ENCODE measurements at regions not wholly inside any gene's neighbourhood (a gene's known extent, or its start where the extent isn't known, plus 50 kb on each side); places are given as distances from the start of the nearest gene placed in this dataset.

- TF ChIP-seq GABPA (IDR thresholded peaks at IDR 0.05; ENCODE audit: low read depth) (no peak), TCF12 (IDR thresholded peaks at IDR 0.05; ENCODE audit: low read depth, low read length) (no peak), CTCF (IDR thresholded peaks at IDR 0.05 in 2 of 3, conservative IDR thresholded peaks at IDR 0.05 in 1 of 3; ENCODE audit: control insufficient read depth in 2 of 3, extremely low read depth in 1 of 3, insufficient read depth in 1 of 3, low read depth in 3 of 3, low read length in 3 of 3) (no peak), RFX5 (IDR thresholded peaks at IDR 0.05; ENCODE audit: low read depth, low read length) (no peak), CREB1 (IDR thresholded peaks at IDR 0.05; ENCODE audit: low read depth) (no peak), ETV6 (conservative IDR thresholded peaks at IDR 0.05 in 1 of 2, IDR thresholded peaks at IDR 0.05 in 1 of 2; ENCODE audit: borderline replicate concordance in 1 of 2, low read depth in 1 of 2) (no peak), POLR2A (IDR thresholded peaks at IDR 0.05; ENCODE audit: low read depth, low read length) (no peak), NR2C1 (IDR thresholded peaks at IDR 0.05) (no peak), FOXK2 (IDR thresholded peaks at IDR 0.05) (no peak), PRDM15 (CRISPR knock-in tag; IDR thresholded peaks at IDR 0.05) (no peak)
Measured at GRCh38 chr10:80708185-80708584, 170.5 kb downstream of the SH2D4B start.
